DMS 273 (cell line): ENCODE measurements at regions not wholly inside any gene's neighbourhood (a gene's known extent, or its start where the extent isn't known, plus 50 kb on each side); places are given as distances from the start of the nearest gene placed in this dataset.
A peak's percentile ranks its signal among the peaks of the same experiment; 100 is the strongest.
"Not testable (repeated sequence)": the region's sequence is repeated elsewhere in the genome, so short reads cannot be mapped to it uniquely, and the experiment has no call there.

Source experiments
- DNase-seq: peaks from one replicate; lab custom pipeline; 2025; ENCODE audit not compliant: unreplicated experiment; lab: John Stamatoyannopoulos, UW

- DNase-seq, result no peak
Observed at GRCh38 chr2:155599834-155600233, 732.7 kb downstream of the NR4A2 start.

GRCh38 chr2:155583674-155584195, 748.8 kb downstream of the NR4A2 start:
- DNase-seq, result no peak

- DNase-seq, result no peak
Observed at GRCh38 chr2:155574941-155575340, 757.6 kb downstream of the NR4A2 start.

- DNase-seq, result no peak
Observed at GRCh38 chr2:155547571-155547970, 785.0 kb downstream of the NR4A2 start.

- peak; percentile 66 for DNase-seq
Observed at GRCh38 chr2:155546721-155547555, 785.6 kb downstream of the NR4A2 start.

GRCh38 chr2:155539028-155539427, 793.5 kb downstream of the NR4A2 start:
- not testable (repeated sequence) for DNase-seq

GRCh38 chr2:155528034-155528433, 804.5 kb downstream of the NR4A2 start:
- DNase-seq, result no peak

GRCh38 chr2:155525199-155525598, 807.3 kb downstream of the NR4A2 start:
- peak; percentile 98 for DNase-seq

- no peak for DNase-seq
Observed at GRCh38 chr2:155519529-155520130, 812.9 kb downstream of the NR4A2 start.

- DNase-seq, result no peak
Observed at GRCh38 chr2:155518094-155518493, 814.4 kb downstream of the NR4A2 start.

GRCh38 chr2:155517362-155517761, 815.2 kb downstream of the NR4A2 start:
- no peak for DNase-seq

- DNase-seq, result no peak
Observed at GRCh38 chr2:155513248-155513647, 814.8 kb downstream of the KCNJ3 start.

GRCh38 chr2:155502766-155503165, 804.3 kb downstream of the KCNJ3 start:
- DNase-seq, result no peak

- DNase-seq, result peak; percentile 34
Observed at GRCh38 chr2:155498106-155498505, 799.6 kb downstream of the KCNJ3 start.

GRCh38 chr2:155494744-155495143, 796.2 kb downstream of the KCNJ3 start:
- DNase-seq, result no peak

GRCh38 chr2:155485141-155485842, 786.8 kb downstream of the KCNJ3 start:
- peak; percentile 46 for DNase-seq

GRCh38 chr2:155481141-155481540, 782.6 kb downstream of the KCNJ3 start:
- DNase-seq, result no peak

- DNase-seq, result not testable (repeated sequence)
Observed at GRCh38 chr2:155472018-155472417, 773.5 kb downstream of the KCNJ3 start.

GRCh38 chr2:155456222-155456621, 757.7 kb downstream of the KCNJ3 start:
- DNase-seq, result no peak

- peak; percentile 9 for DNase-seq
Observed at GRCh38 chr2:155442755-155443372, 744.4 kb downstream of the KCNJ3 start.

GRCh38 chr2:155442088-155442487, 743.6 kb downstream of the KCNJ3 start:
- DNase-seq, result no peak
